Muscle of arm (tissue), 1 donor: ENCODE measurements at regions not wholly inside any gene's neighbourhood (a gene's known extent, or its start where the extent isn't known, plus 50 kb on each side); places are given as distances from the start of the nearest gene placed in this dataset.
"Not testable (repeated sequence)": the region's sequence is repeated elsewhere in the genome, so short reads cannot be mapped to it uniquely, and the experiment has no call there.

Source experiments
- DNase-seq: peaks from one replicate; pipeline ENCODE4 v3.0.0-alpha.2; 2013

DNA sequence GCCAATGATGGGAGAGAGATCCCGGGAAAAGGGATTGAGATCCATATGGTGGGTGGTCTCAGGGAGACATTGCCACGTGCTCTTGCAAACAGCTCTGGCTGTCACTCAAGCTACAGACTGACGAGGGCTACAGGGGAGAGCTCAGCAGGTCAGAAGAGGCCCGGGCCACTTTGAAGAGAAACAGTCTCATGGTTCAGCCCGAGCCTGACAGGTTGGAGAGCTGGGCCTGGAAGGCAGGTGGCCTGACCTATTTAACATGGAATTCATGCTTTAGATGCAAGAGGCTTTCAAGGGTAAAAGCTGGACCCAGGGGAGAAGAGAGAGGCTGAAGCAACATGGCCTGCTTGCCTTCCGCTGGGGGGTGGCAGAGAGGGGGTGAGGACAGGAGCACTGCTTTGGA, 81.0 kb upstream of the BRD7 start:
- DNase-seq: no peak

GRCh38 chr16:50448981-50449380, 80.2 kb upstream of the BRD7 start:
- DNase-seq: no peak

- no peak for DNase-seq
Measured at GRCh38 chr16:50448522-50448921, 79.7 kb upstream of the BRD7 start.

GRCh38 chr16:50447386-50447785, 78.6 kb upstream of the BRD7 start:
- not testable (repeated sequence) for DNase-seq

DNA sequence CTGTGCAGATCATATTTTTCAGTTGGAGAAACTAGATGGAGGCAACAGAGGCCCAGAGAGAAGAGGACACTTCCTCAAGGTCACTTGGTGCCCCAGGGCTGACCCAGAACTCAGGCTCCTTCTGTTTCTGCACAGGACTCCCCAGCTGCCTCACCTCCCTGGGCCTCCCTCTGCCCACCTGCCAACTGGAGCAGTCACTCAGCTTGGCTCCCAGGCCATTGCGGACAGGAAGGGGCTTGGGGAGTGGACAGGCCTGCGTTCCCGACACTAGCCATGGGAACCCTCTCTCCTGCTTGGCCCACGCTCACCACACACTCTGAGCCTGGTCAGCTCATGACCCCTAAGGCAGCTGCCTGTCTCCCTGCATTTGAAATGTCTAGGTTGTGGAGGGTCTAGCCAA, 78.1 kb upstream of the BRD7 start:
- DNase-seq: no peak

GRCh38 chr16:50445621-50446555, 77.1 kb upstream of the BRD7 start:
- DNase-seq: no peak

DNA sequence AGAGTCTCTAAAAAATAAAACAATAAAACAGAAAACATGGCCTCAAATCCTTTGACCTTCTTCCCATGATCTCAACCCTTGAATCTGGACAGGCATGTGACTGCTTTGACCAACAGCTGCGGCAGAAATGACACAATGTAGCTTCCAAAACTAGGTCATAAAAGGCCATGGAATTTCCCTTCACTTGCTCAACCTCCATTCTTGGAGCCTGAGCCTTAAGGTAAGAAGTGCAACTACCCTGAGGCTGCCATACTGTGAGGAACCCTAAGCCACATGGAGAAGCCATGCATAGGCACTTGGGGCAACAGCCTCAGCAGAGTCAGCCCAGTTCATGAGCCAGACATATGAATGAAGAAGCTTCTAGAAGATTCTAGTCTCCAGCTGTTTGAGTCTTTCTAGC, 75.7 kb upstream of the BRD7 start:
- no peak for DNase-seq

DNA sequence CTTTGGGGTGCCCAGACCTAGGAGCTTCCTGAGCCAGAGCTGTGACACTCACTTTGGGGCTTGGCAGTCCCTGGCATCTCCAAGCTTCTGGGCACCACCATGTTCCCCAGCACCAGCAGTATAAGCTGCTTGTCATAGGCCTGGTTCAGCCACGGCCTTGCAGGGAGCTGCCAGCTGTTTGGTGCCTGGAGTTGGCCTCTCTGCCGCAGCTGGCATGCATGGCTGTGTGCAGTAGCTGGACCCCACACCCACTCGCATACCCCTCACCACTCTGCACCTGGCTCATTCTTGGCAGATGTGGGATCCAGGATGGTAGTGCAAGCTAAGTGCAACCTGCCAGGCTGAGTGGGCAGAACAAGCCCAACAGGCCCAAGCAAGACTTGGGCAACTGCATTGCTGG, 73.4 kb upstream of the BRD7 start:
- no peak for DNase-seq

DNA sequence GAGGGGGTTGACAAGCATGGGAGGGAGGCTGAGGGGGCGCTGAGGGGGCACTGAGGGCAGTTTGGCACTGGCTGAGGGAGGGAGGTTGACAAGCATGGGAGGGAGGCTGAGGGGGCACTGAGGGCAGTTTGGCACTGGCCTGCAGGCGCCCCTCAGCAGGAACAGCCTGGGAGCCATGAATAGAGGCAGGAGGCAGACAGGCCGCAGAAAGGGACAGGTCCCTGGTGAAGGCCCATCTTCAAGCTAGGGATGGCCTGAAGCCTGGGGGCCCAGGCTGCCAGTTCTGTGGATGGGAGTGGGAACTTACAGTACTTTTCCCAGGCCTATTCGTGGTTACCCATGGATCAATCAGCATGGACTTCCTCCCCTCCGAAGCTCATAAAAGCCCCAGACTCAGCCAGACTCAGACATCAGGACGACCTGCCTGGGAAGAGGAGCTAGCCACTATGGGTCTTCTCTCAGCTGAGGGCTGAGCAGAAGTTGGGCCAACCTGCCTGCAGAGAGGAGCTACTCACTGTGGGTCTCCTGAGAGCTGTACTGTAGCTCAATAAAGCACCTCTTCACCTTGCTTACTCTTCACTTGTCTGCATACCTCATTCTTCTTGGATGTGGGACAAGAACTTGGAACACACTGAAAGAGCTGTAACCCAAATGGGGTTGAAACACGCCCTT, 72.8 kb upstream of the BRD7 start:
- DNase-seq: no peak

- DNase-seq: no peak
Measured at GRCh38 chr16:50440991-50441390, 72.2 kb upstream of the BRD7 start.

GRCh38 chr16:50440531-50440930, 71.7 kb upstream of the BRD7 start:
- no peak for DNase-seq

DNA sequence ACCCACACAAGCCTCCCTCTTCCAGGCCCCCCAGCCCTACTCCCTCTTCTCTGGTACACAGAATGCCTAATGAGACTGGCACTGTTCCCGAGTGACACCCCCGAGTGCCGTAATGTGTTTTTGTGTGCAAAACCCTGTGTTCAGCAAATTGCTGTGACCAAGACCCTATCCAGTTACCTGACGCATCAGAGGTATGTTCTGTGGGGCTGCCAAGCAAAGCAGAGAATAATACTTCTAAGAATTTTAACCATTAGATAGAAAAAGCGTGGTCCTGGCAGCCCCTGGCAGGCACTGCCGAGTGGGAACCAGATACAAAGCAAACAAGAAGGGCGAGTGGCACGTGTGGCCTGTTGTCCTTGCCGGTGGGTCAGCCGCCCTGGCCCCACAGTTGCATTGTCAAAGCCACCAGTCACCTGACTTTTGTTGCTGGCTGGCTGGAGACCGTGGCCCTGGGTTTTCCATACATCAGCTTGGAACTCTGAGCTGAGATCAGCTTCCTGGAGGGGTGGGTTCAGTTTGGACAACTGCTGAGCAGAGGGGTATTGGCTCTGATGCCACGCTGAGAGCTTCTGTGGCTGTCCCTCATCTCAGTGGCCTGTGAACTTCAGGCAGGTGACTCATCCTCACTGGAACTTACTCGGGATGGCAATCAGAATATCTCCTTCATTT, 69.1 kb upstream of the BRD7 start:
- DNase-seq: no peak

- DNase-seq: no peak
Measured at GRCh38 chr16:50436271-50436670, 67.5 kb upstream of the BRD7 start.

DNA sequence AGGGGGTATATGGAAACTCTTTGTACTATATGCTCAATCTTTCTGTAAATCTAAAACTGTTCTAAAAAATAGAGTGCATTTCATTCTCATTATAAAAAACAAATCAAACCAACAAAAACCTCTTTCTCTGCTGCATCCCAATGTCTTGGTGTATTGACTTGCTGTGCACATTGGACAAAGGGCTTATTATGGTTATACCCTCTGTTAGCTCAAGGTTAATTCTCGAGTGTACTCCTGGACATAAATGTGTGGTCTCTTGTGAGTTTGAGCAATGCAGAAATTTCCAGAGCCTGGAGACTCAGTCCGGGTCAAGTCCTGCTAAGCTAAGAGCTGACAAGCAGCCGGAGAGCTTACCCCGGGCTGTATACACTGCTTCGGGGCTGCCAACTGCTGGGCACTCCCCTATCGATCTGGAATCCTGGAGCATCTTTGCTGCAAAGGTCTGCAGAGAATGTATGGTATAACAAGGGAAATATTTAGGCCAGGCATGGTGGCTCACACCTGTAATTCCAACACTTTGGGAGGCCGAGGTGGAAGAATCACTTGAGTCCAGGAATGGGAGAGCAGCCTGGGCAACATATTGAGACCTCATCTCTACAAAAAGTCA, 66.2 kb upstream of the BRD7 start:
- no peak for DNase-seq

DNA sequence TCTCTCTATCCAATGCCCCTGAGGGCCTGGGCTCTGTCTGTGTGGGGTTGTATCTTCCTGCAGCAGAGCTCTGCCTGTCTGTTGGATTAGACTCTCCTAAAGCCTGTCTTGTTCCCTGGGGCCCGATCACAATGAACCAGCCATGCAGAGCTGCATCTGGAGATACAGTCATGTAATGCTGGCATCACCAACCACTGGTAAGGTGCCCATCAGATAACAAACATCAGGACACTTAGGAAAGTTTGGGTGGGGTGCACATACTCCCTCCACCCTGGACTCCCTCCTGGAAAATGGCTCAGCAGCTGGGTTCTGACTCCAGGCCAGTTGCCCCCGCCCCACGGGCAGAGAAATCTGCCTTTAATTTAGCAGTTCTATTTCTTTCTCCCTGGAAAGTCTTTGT, 61.3 kb upstream of the BRD7 start:
- no peak for DNase-seq

GRCh38 chr16:50428742-50429141, 60.0 kb upstream of the BRD7 start:
- no peak for DNase-seq

GRCh38 chr16:50428116-50428515, 59.3 kb upstream of the BRD7 start:
- DNase-seq: no peak

GRCh38 chr16:50427107-50427506, 58.3 kb upstream of the BRD7 start:
- DNase-seq: no peak

GRCh38 chr16:50425648-50426047, 56.9 kb upstream of the BRD7 start:
- DNase-seq: no peak

DNA sequence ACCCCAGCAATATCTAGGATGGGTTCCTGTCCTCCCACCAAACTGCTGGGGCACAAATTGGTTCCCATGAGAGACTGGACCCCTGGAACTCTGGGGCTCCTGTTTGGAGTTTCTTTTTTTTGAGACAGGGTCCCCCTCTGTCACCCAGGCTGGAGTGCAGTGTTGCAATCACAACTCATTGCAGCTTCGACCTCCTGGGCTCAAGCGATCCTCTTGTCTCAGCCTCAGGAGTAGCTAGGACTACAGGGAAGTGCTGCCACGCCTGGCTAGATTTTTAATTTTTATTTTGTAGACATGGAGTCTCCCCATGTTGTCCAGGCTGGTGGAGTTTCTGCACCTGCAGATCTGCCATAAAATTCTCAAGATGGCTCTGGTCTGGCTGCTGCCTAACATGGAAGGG, 56.3 kb upstream of the BRD7 start:
- no peak for DNase-seq

GRCh38 chr16:50422926-50423325, 54.1 kb upstream of the BRD7 start:
- no peak for DNase-seq

GRCh38 chr16:50419116-50419515, 50.3 kb upstream of the BRD7 start:
- no peak for DNase-seq
